Neuronal stem cell (in vitro differentiated cells): ENCODE measurements at regions not wholly inside any gene's neighbourhood (a gene's known extent, or its start where the extent isn't known, plus 50 kb on each side); places are given as distances from the start of the nearest gene placed in this dataset.

ENCODE experiments used
- DNase-seq: peaks from one replicate; pipeline ENCODE4 v3.0.0-alpha.2; 2013; ENCODE audit warnings: low spot score
- H2AFZ ChIP-seq: one replicate; pipeline ENCODE4 v1.6.1; 2013; ENCODE audit warnings: mild to moderate bottlenecking, low read length, inconsistent platforms
- H2AK5ac ChIP-seq: 2 replicates; pipeline ENCODE4 v1.6.1; 2013; ENCODE audit warnings: low read depth, mild to moderate bottlenecking, inconsistent platforms, low read length, moderate library complexity, mixed read lengths
- H2BK120ac ChIP-seq: 2 replicates; pipeline ENCODE4 v1.6.1; 2013; ENCODE audit warnings: low read depth, mild to moderate bottlenecking, inconsistent platforms, low read length, moderate library complexity, mixed read lengths
- H2BK12ac ChIP-seq: one replicate; pipeline ENCODE4 v1.6.1; 2013; ENCODE audit warnings: low read length, inconsistent platforms
- H2BK15ac ChIP-seq: 2 replicates; pipeline ENCODE4 v1.6.1; 2013; ENCODE audit warnings: mild to moderate bottlenecking, low read length, inconsistent platforms, mixed read lengths
- H2BK5ac ChIP-seq: one replicate; pipeline ENCODE4 v1.6.1; 2013; ENCODE audit warnings: inconsistent platforms, mild to moderate bottlenecking, low read length, moderate library complexity
- H3K14ac ChIP-seq: one replicate; pipeline ENCODE4 v1.6.1; 2013; ENCODE audit warnings: low read length, inconsistent platforms
- H3K18ac ChIP-seq: 2 replicates; pipeline ENCODE4 v1.6.1; 2013; ENCODE audit warnings: low read length, inconsistent platforms
- H3K23ac ChIP-seq: 2 replicates; pipeline ENCODE4 v1.6.1; 2013; ENCODE audit warnings: low read depth, mild to moderate bottlenecking, mixed read lengths, low read length, inconsistent platforms; ENCODE audit not compliant: poor library complexity
- H3K27ac ChIP-seq: replicated peaks from 3 replicates; pipeline ENCODE4 v1.5.1; 2013; ENCODE audit warnings: low read length, inconsistent platforms
- H3K27me3 ChIP-seq, 3 experiments: 2 replicates each; pipeline ENCODE4 v1.6.1; 2013; ENCODE audit warnings: low read length in 3 of 3, mild to moderate bottlenecking in 2 of 3, inconsistent platforms in 1 of 3, low read depth in 1 of 3, mixed read lengths in 1 of 3, moderate library complexity in 1 of 3; ENCODE audit not compliant: control insufficient read depth in 3 of 3, insufficient read depth in 3 of 3
- H3K36me3 ChIP-seq, 2 donors: replicated peaks in 1 of 2; 2 replicates each; pipeline ENCODE4 v1.6.1; 2013; ENCODE audit warnings: low read length in 2 of 2; ENCODE audit not compliant: control insufficient read depth in 2 of 2, insufficient read depth in 2 of 2
- H3K4ac ChIP-seq: 2 replicates; pipeline ENCODE4 v1.6.1; 2013; ENCODE audit warnings: inconsistent platforms, mild to moderate bottlenecking, low read length, moderate library complexity
- H3K4me1 ChIP-seq, 2 donors: 1 replicate in 1 of 2; 2 replicates in 1 of 2; pipeline ENCODE4 v1.6.1; 2013; ENCODE audit warnings: low read length in 2 of 2, low read depth in 1 of 2; ENCODE audit not compliant: control insufficient read depth in 2 of 2, insufficient read depth in 1 of 2
- H3K4me2 ChIP-seq: one replicate; pipeline ENCODE4 v1.6.1; 2013; ENCODE audit warnings: mild to moderate bottlenecking, low read length, inconsistent platforms; ENCODE audit not compliant: insufficient read depth, poor library complexity, severe bottlenecking
- H3K4me3 ChIP-seq, 2 donors: 2 replicates each; pipeline ENCODE4 v1.5.1; 2013; ENCODE audit warnings: low read length in 2 of 2, mild to moderate bottlenecking in 2 of 2, inconsistent platforms in 1 of 2, moderate library complexity in 1 of 2
- H3K79me1 ChIP-seq: one replicate; pipeline ENCODE4 v1.6.1; 2013; ENCODE audit warnings: low read depth, mild to moderate bottlenecking, inconsistent platforms, low read length, moderate library complexity
- H3K9ac ChIP-seq: one replicate; pipeline ENCODE4 v1.6.1; 2013; ENCODE audit warnings: mild to moderate bottlenecking, low read depth, low read length, inconsistent platforms; ENCODE audit not compliant: poor library complexity
- H3K9me3 ChIP-seq, 2 donors: replicated peaks in 1 of 2; 2 replicates each; pipeline versions ENCODE3 to v1.6.1; 2013; ENCODE audit warnings: low read length in 2 of 2, mild to moderate bottlenecking in 2 of 2, inconsistent platforms in 1 of 2, low read depth in 1 of 2, mixed read lengths in 1 of 2, moderate library complexity in 1 of 2; ENCODE audit not compliant: control insufficient read depth in 2 of 2, insufficient read depth in 1 of 2
- H4K8ac ChIP-seq: one replicate; pipeline ENCODE4 v1.6.1; 2013; ENCODE audit warnings: low read depth, mild to moderate bottlenecking, inconsistent platforms, low read length, moderate library complexity
- H4K91ac ChIP-seq: one replicate; pipeline ENCODE4 v1.6.1; 2013; ENCODE audit warnings: low read length, low read depth, mild to moderate bottlenecking, inconsistent platforms; ENCODE audit not compliant: poor library complexity
- WGBS, 2 donors: extraction: QIAGEN DNeasy Blood & Tissue Kit; methylation state at CpG; one replicate each; pipeline ENCODE4 v1.1.7; 2013; ENCODE audit warnings: missing lambda C conversion rate in 2 of 2, mixed read lengths in 1 of 2; ENCODE audit not compliant: insufficient read length in 2 of 2, insufficient replicate concordance in 1 of 2; ENCODE audit errors: extremely low coverage in 2 of 2; 5-methylcytosine and 5-hydroxymethylcytosine counted together

DNA sequence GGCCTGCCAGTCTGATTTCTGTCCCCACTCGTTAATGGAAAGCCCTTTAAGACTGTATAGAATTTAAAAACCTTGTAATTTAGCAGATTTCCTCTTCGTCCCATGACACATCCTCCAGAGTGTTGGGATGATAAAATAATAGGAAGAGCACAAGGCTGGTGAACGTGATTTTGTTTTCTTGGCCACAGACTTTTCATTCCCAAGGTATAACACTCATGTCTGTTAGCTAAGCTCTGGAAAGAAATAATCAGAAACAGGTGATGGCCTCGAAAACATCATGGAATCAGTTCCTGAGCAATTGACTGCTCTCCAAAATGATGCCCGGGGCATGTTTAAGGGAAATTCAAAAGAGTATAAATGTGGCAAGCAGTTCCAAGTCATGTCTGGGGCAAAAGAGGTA lies 337.8 kb upstream of the TCF4 start:
- H3K4me2 ChIP-seq: no peak overlapping the region
- no peak for DNase-seq
- no peaks in the 10 kb centered on the region for H3K4me1 ChIP-seq
- H3K9ac ChIP-seq: no peak overlapping the region
- H3K27me3 ChIP-seq: no peaks in the 10 kb centered on the region
- no peak overlapping the region for H3K4me3 ChIP-seq
- no peak overlapping the region for H4K91ac ChIP-seq
- no peak overlapping the region for H3K27ac ChIP-seq
- no peak overlapping the region for H3K18ac ChIP-seq
- H2BK5ac ChIP-seq: no peak overlapping the region
- H3K4ac ChIP-seq: no peak overlapping the region
- H2AK5ac ChIP-seq: no peak overlapping the region
- H4K8ac ChIP-seq: no peak overlapping the region
- H3K9me3 ChIP-seq: peaks cover 0 to 7% of the 10 kb centered on the region in 2 donors
- no peak overlapping the region for H2BK12ac ChIP-seq
- H2AFZ ChIP-seq: no peak overlapping the region
- H3K79me1 ChIP-seq: no peaks in the 10 kb centered on the region
- no peaks in the 10 kb centered on the region for H3K36me3 ChIP-seq
- WGBS, 2 donors: no CpG with 5 or more reads among the region's 5 CpGs
- no peak overlapping the region for H3K14ac ChIP-seq
- no peak overlapping the region for H2BK120ac ChIP-seq
- no peak overlapping the region for H3K23ac ChIP-seq
- no peak overlapping the region for H2BK15ac ChIP-seq

DNA sequence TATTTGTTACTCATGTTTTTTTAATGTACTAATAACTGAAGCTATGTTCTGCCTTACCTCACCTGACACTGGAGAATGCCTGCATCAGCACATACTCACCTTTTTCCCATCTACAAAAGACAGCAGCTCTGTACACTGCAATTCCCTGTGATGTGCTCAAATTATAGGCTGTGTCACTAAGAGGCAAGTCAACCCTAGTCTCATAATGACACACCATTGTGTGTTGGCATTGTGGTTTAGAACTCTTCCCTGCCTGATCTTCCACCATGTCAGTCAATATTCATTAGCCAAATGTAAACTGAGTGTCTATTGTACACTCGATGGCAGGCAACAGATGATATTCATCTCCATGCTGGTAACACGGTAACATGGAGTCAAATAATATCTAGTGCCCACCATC lies 332.1 kb upstream of the TCF4 start:
- Histone ChIP-seq H2AK5ac (no peak overlapping the region), H3K4me2 (no peak overlapping the region), H4K91ac (no peak overlapping the region), H3K4ac (no peak overlapping the region), H3K27ac (no peak overlapping the region), H3K27me3 (no peaks in the 10 kb centered on the region), H3K79me1 (no peaks in the 10 kb centered on the region), H2BK15ac (no peak overlapping the region), H2BK120ac (no peak overlapping the region), H2BK12ac (no peak overlapping the region), H3K9me3 (peaks cover 2 to 12% of the 10 kb centered on the region in 2 donors), H2BK5ac (no peak overlapping the region), H2AFZ (no peak overlapping the region), H3K36me3 (no peaks in the 10 kb centered on the region), H3K14ac (no peak overlapping the region), H3K4me3 (no peak overlapping the region), H4K8ac (no peak overlapping the region), H3K9ac (no peak overlapping the region), H3K23ac (no peak overlapping the region), H3K4me1 (peaks cover 0 to 5% of the 10 kb centered on the region in 2 donors), H3K18ac (no peak overlapping the region)
- no CpG with 5 or more reads among the region's 2 CpGs for whole genome bisulfite sequencing, 2 donors
- no peak for DNase-seq

DNA sequence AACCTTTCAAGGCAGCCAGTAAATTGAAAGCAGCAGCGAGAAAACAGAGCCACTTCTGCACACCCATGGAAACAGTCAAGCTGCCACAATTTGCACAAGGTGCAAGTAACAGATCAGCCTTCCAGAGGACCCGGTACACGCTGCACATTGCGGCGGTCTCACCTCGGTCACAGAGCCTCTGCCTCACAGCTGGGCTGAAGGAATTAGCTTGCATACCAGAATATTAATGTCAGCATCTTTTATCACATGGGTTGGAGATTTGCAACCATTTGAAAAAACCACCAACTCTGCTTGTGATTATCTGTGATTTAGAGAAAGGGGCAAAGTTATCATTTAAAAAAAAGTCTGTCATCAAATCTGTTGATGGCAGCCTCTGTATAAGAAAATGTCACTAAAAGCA lies 330.5 kb upstream of the TCF4 start:
- Histone ChIP-seq H4K8ac (no peak overlapping the region), H3K9ac (no peak overlapping the region)

DNA sequence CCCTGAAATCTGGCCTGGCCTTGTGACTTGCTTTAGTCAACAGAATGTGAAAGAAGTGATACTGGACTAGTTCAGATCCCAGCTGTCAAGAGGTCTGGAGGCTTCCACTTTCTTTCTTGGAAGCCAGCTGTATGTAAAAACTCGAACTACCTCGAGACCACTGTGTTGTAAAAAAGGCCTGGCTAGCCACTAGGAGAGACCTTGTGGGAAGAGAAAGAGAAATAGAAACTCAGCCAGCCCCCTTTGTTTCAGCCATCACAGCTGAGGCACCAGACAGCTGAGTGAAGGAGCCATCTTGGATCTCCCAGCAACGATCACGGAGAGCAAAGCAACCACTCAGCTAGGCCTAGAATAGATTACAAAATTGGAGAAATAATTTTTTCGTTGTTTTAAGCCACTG lies 324.9 kb upstream of the TCF4 start:
- H3K4me1 ChIP-seq: no peaks in the 10 kb centered on the region
- no peaks in the 10 kb centered on the region for H3K27me3 ChIP-seq
- H3K23ac ChIP-seq: no peak overlapping the region

More for the DNA sequence above, 330.5 kb upstream of the TCF4 start:
- no peak overlapping the region for H4K91ac ChIP-seq
- no peaks in the 10 kb centered on the region for H3K36me3 ChIP-seq
- no peak overlapping the region for H2AK5ac ChIP-seq
- peaks cover 0 to 5% of the 10 kb centered on the region in 2 donors for H3K4me1 ChIP-seq
- H2BK15ac ChIP-seq: no peak overlapping the region
- no peak overlapping the region for H2BK12ac ChIP-seq
- H2BK5ac ChIP-seq: no peak overlapping the region
- no peaks in the 10 kb centered on the region for H3K79me1 ChIP-seq
- H2AFZ ChIP-seq: peak overlapping the region; percentile 15
- H3K4me3 ChIP-seq: no peak overlapping the region
- H3K14ac ChIP-seq: no peak overlapping the region
- no peak overlapping the region for H3K4me2 ChIP-seq
- no CpG with 5 or more reads among the region's 6 CpGs for WGBS, 2 donors
- H2BK120ac ChIP-seq: no peak overlapping the region
- no peak overlapping the region for H3K27ac ChIP-seq
- no peaks in the 10 kb centered on the region for H3K27me3 ChIP-seq
- no peak overlapping the region for H3K23ac ChIP-seq
- peaks cover 2 to 10% of the 10 kb centered on the region in 2 donors for H3K9me3 ChIP-seq
- DNase-seq: no peak
- no peak overlapping the region for H3K18ac ChIP-seq
- no peak overlapping the region for H3K4ac ChIP-seq

More for the DNA sequence above, 324.9 kb upstream of the TCF4 start:
- Histone ChIP-seq H2BK120ac (no peak overlapping the region), H3K4ac (no peak overlapping the region), H3K79me1 (peaks cover 2% of the 10 kb centered on the region), H3K9me3 (peaks cover 2 to 7% of the 10 kb centered on the region in 2 donors), H4K91ac (no peak overlapping the region), H2BK15ac (no peak overlapping the region), H3K18ac (no peak overlapping the region), H3K9ac (no peak overlapping the region), H3K27ac (no peak overlapping the region), H2BK12ac (no peak overlapping the region), H4K8ac (no peak overlapping the region), H2BK5ac (no peak overlapping the region), H2AK5ac (no peak overlapping the region), H3K4me3 (no peak overlapping the region), H3K36me3 (no peaks in the 10 kb centered on the region), H3K14ac (no peak overlapping the region), H3K4me2 (no peak overlapping the region), H2AFZ (peak overlapping the region; percentile 85)
- WGBS, 2 donors: no CpG with 5 or more reads among the region's 5 CpGs
- DNase-seq: no peak
